NCI-H2171 (cell line): ENCODE measurements at regions not wholly inside any gene's neighbourhood (a gene's known extent, or its start where the extent isn't known, plus 50 kb on each side); places are given as distances from the start of the nearest gene placed in this dataset.

Source experiments
- DNase-seq: peaks from one replicate; lab custom pipeline; 2025; lab: John Stamatoyannopoulos, UW

DNA sequence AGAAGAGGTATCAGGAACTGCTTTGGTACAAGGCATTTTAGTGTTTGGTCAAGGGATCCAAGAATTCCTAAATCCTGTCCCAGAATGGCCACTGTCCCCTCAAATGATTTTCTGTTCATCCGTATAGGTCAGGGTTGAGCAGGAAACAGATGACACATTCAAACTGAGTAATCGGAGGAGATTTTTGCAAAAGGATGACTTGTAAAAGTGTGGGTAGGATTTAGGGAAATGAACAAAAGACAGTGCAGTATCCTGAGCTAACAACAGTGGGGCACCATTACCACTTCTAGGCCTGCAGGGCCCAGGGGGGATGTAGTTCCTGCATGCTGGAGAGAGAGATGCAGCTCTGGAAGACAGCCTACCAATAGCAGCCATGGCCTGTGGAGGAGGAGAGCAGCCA, 290.1 kb downstream of the ZSWIM6 start:
- no peak for DNase-seq

DNA sequence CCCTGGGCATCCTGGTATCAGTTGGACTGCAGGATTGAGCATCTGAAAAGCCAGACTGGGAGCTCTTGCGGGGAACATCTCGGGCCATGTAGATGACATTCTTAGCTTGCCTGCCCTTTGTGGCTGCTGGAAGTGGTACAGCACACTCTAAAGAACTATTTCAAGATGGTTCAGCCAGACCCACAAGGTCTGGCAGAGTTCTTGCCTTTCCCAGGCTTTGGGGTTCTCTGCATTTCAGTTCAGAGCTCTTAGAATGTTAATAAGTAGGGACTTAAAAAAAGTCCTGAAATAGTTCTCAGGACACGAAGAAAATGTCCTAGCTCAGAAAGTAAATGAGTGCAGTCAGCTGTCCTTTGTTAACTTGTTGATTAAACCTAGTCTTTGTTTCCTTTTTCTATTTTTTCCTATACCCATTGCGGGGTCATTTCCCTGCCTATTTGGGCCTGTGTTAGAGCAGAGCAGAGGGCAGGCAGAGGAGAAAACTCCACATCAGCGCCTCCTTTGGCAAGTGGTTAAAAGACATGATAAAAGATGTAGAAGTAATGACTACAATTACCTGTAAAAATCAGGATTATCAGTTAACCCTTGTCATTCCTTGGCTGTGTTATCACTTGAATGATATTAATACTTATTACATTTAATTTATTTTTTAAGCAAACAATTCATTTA, 291.5 kb downstream of the ZSWIM6 start:
- no peak for DNase-seq

DNA sequence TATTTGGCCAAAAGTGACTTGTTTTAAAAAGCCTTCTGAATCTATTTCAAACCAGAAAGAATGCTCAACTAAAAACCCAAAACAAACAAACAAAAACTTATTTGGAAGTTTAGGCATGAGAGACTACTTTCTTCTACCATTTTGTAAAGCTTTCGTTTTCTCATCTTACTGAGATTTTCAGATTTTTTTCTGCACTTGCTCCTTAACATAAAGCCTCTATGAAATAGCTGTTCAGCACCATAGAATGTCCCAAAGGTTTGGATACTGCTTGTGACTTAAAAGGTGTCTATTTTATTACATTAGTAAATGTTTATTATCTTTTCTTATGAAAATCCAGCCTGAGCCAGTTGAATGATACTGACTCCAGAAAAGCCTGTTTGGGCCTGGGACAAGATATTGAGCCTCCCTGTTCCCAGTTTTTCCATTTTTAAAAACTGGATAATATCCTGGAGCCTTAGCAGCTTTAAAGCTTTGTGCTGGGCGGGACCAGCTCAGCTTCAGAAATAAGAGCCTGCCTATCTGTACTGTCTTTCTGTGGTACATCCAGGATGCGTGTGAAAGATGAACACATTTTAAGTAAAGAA, 292.6 kb downstream of the ZSWIM6 start:
- no peak for DNase-seq

DNA sequence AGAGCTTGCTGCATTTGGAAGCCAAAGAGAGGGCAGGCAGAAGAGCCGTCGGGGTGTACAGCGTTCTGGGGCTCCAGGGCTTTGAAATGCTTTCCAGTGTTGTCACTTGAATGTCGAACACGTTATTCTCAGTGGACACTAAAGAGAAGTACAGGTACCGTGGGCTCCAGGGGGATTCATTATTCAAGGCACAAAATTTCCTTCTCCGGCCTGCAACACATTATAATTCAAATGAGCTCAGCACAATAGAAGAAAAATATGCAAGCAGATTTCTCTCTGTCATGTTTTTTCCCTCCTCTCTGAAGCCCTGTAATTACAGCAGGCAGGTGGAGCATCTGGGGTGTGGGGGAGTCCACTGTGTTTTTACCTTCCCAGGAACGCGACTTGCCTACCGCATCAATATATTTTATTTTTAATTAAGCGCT, 293.1 kb downstream of the ZSWIM6 start:
- no peak for DNase-seq

DNA sequence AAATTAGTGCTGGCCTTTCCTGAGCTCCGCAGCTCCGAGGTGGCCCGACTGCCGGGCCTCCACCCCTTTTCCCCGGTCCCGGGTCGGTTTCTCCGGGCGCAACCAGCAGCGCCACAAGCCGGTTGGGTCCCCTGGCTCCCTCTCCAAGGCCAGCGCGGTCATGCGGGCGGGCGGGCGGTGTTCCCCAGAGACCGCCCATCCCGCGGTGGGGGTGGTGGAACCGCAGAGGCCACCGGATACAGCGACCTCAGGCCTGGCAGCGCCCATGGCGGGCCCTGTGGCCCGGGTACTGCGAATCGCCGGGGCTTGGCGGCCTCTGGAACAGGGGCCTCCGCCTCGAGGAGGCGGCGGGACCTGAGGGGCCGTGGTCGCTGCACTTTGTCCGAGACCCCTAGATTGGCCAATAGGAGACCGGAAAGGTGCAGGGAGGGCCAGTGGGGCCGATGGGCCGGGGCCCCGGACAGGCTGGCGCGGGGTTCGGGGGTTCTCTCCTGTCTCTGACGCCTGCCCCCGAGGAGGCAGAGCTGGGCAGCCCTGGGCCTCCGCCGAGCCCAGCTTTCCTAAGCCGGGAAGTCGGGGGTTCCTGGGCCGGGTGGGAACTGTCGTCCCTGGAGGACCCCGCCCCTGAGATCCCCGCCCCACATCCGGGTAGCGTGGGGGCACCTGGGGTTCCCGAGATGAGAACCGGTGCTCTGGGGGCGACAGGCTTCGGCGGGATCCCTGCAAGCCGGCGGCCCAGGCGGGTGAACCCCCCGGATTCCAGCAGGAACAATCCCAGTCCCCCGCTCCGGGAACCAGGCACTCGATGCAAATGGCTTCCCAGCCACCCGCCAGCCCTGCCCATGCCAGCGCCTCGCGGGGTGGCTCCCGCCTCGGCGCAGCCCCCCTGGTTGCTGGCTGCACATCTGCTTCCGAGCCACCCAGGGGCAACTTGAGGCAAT, 293.9 kb downstream of the ZSWIM6 start:
- no peak for DNase-seq

DNA sequence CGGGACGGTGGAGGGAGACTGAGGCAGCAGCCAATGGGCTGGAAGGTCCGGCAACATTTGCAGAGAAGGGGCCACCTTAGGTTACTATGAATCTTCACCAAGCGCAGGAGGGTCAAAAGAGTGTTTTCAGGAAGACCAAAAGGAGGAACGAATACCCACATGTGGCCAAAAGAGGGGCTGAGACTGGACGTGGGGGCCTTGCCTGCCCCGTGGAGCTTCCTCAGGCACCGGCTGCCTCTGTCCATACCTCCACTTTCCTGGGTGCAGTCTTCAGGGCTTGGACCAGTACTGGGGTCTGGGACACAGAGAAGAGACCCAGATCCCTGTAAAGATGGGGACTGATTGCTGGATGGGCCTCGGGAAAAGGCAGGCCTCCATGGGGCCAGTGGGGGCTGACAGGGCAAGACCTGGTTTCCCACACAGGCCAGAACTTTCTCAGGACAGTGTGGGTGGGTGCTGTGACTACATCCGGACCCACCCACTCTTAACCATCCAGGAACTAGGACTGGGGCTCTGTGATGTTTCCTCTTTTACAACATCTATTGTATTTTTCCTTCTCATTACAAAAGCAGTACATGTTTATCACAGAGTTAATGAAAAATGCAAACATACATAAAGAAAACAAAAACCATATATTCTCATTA, 294.7 kb downstream of the ZSWIM6 start:
- no peak for DNase-seq

DNA sequence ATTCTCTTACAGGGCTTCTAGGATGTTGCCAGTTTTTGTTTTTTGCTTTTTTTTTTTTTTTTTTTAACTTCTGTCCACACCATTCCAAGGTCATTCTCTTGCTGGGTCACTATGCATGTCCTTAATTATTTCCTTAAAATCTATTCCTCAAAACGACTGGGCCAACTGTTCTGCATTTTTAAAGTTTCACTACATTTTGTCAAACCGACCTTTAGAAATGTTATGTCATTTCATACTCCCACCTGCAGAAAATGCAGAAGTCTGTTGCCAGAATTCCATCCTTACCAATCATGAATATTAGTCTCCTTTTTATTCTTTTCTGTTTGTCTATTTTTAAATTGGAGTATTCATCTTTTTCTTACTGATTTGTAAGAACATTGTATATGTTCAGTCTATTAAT, 295.5 kb downstream of the ZSWIM6 start:
- no peak for DNase-seq

DNA sequence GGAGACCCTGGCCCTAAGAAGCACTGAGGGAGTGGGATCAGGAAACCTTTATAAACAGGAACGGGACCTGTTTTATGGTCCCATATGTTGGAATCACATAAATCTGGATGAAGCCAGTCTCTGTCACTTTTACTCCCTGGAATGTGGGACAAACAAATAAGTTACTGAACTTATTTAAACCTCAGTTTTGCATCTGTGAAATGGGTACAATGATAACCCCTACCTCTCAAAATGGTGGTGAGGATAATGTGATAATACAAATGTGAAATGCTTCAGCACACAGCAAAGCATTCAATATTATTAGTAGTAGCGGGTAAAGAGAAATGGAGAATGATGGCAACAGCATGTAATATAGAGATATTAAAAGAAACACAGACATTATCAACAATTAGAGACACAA, 298.9 kb downstream of the ZSWIM6 start:
- DNase-seq = no peak

DNA sequence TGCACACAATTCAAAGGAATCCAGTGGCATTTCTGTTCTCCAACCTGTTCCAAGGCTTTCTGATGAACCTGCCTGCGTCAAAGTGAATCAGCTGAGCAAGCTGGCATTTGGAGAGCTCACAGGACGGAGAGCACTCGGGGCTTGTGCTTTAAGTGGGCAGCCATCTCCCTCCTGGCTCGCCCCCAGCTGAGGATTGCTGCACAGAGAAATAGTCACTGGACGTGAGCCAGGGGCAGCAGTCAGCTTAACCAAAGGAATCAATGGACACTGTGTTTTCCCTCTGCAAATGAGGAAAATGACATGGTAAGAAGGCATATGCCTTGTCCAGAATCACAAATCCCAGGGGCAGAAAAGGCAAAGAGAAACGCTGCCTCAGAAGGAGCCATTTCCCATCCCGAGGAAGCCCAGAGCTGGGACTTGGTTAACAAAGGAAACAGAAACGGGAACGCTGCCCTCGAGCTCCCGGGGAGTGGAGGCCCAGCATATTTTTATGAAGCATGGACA, 299.4 kb downstream of the ZSWIM6 start:
- DNase-seq = no peak

DNA sequence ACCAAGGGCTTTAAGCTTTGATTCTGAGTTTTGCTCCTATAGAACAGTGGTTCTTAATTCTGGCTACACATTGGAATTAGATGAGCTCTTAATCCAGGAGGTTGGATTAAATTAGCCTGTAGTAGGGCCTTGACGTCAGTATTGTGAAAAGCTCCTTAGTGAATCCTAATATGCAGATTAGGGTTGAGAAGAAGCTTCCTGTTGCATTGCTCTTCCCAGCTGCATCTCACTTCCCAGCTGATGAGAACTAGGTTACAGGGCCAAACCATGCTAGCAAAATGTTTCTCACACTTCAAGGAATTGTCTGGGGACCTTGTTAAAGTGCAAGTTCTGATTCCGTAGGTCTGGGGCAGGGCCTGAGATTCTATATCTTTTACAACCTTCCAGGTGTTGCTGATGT, 300.0 kb downstream of the ZSWIM6 start:
- DNase-seq = no peak

DNA sequence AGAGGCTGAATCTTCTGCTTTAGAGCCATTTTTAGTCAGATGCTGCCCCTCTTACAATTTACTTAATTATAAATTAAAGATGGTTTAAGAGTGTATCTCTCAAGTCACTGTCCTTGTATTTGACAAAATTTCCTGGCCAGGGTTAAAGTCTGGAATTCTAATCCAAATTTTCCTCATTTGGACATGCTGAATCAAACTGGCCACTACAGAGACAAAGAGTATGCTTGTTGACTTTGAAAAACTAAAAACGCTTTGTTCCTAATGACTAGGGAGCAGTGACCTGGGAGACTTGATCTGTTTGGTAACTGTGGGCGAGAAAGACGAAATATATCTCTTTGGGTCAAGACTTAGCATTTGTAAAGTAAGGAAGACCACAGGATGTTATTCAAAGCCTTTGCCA, 303.2 kb downstream of the ZSWIM6 start:
- no peak for DNase-seq

DNA sequence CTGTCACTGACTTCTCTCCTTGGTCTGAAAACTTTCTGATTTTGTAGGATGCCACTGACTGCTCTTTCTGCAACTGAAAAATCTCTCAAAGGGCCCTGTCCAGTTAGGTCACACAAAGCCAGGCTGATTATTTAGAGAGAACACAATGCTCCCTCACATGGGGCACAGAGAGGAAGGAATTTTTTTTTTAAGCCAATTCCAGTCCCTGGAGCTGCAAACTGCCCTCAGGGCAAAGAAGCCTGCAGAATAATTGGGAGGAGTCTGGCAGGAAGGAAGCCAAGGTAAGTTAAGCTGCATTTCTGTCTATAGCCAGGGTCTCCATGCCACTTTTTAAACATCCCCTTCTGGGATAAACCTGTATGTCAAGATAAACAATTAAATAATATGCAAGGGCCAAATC, 305.5 kb downstream of the ZSWIM6 start:
- no peak for DNase-seq

DNA sequence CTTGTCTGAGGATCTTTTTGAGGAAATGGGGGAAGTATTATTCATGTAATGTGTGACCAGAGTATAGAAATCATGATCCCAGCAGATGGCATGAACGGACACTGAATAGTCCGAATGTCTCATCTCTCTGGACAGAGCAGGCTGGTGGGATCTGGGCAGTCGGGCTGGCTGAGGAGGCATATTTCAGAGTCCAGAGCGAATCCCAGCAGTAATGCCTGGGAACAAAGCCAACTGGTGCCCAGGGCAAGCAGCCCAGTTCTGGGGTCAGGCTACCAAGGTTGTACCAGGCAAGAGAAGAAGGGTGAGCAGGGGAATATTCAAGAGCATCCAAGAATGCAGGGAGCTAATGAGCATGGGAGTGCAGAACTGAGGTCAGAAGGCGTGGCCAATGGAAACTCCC, 306.4 kb downstream of the ZSWIM6 start:
- DNase-seq = no peak

DNA sequence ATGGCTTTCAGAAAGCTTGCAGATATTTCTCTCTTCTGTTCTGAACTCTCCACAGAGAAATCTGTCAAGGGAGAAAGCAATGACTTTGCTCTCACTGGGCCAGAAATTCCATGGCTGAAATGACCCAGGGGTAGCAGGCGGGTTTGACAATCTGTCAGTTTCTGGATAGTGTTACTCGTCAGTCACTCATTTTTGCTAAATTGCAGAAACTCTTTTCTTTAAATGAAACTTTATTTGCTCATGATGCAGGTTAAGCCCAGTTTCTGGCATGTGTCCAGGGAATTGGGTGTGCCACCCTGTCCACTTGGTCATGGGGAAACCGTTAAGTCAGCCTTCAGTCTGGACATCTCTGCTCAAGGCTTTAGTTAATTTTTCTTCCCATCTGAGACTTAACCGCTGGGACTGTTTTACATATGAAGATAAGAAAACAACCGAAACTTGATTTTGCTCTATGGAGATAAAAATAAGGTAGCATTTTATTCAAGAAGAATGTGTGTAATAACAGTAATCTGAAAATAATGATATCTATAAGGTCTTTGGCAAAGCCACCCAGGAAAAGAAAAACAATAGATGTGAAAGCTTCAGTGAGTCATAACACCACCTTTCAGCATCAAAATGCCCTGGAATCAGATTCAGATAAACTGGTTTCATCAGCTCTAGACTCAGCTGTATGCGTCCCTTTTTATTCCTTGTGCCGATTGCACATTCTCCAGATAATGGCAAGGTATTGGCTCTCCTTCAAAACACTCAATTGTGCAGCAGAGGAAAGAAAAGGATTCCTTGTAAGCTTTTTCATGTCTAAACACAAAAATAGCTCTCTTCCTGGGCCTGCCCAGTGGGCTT, 308.3 kb downstream of the ZSWIM6 start:
- no peak for DNase-seq

DNA sequence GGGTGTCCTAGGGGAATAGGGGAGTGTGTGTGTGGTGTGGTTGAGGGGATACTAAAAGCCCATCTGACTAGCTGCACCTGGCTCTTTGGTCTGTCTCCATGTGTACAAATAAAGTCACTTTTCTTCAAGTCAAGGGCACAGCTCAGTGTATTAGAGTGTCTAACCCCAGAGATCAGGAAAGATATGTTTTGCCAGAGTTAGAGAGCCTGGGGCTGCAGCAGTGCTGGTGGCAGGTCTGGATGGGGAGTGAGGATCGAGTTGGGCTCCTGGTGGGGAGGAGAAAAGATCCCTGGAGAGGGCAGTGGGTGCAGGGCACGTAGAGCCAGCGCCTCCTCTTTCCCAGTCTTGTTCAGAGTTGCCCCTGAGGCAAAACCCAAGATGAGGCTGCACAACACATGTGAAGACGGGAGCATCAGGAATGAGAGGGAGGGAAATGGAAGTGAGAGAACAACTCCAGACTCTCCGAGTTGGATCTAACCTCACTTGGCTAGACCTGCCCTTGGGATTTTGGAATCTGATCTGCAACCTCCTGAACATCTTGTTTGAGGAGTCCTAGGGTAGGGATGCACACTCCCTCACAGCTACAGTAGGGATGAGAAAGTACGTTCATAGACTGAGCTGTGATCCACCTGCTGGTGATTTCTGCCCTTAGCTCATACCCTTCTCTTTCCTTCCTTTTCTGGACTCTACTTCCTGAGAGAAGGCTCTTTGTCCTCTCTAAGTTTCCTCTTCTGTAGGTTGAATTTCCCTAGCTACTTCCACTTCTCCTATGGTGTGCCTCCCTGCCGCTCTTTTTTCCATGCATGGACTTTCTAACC, 309.9 kb downstream of the ZSWIM6 start:
- no peak for DNase-seq

DNA sequence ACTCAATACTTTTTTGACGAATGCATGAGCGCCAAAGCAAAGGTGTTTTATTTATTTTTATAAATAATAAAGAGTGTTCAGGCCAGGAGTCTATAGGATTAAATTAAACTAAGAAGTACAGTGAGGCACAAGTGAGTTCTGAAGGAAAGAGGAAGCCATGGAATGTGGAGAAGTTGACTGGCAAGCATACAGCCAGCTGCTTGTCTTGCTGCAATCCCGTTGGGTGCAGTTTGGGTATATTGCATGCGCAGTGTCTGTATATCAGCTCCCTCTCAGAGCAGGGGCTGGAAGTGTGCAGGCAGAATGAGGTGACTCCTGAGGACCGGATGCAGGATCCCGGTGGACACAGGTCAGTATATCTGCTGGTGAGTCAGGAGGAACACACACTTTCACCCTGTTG, 315.6 kb downstream of the ZSWIM6 start:
- no peak for DNase-seq

DNA sequence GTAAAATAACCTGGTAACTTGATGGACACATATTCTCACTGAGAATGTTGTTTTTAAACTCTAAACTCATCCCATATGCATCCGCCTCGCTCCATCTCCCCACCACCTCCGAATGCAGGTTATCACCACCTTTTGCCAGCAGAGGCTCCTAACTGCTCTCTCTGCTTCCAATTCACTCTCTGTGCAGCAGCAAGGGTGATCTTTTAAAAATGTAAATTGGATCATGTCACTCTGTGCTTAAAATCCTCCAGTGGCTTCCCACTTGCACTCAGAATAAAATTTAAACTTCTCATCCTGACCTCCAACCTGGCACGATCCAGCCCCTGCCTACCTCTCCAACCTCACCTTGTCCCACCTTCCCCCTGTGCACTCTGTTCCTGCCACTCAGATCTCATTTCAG, 317.2 kb downstream of the ZSWIM6 start:
- DNase-seq = no peak

DNA sequence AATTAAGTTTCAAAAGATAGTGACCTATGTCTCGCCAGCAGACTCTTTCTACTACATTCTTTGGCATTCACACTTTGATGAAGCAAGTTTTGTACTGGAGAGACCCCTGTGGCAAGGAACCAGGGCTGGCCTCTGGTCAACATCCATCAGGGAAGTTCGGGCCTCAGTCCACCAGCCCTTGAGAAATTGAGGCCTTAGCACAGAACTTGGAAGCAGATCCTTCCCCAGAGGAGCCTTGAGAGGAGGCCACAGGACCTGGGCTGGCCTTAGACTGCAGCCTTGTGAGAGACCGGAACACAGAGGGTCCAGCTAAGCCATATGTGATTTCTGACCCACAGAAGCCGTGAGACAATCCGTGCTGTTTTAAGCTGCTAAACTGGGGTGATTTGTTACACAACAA, 317.9 kb downstream of the ZSWIM6 start:
- DNase-seq = no peak

DNA sequence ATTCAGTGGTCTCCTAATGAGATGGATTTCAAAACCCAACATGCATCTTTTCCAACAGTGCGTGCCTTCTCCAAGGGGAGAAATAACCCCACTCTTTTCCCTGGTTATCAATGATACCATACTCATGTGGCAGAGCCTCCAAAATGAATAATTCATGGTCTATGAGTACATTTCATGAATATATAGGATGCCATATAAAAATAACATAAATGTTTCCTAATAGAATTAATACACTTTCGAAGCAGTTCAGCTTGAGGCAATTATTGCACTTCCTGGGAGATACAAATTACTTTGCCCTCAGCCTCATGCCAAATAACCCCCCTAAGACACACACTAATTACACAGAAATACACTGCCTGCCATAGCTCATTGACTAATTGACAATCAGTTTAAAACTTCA, 318.6 kb downstream of the ZSWIM6 start:
- no peak for DNase-seq

DNA sequence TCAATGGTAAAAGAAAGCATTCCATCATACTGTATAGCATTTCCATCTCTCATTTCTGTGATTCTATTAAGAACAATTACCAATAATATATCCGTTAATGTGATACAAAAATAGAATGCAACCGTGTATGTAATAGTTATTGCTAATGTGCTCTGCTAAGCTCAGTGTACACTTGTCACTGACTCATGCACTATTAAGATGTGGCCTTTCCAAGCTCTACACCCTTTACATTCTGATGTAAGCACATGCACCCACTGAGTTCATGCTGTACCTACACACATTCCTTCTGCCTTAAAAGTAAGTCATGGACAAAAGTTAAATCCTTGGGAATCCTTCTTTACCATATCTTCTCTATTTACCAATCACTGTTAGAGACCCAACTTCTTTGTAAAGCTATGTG, 319.1 kb downstream of the ZSWIM6 start:
- no peak for DNase-seq

DNA sequence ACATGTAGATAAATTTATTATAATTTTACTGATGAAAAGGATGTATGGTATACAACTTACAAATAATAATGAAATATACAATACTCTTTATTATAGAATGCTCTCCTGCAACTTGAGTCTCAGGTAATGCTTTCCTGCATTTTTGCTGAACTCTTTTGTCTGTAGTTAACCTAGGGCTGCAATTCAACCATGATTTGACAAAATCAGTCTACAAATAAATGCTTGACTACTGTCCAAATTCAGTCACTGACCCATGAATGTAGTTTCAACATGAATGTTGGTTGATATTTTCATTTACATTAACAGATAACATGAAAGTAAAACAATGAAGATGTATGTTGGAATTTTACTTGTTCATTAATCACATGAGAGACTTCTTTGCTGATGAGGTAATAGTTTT, 320.9 kb downstream of the ZSWIM6 start:
- no peak for DNase-seq
